ENCODE measurements at regions not wholly inside any gene's neighbourhood (a gene's known extent, or its start where the extent isn't known, plus 50 kb on each side); places are given as distances from the start of the nearest gene placed in this dataset.

- Histone ChIP-seq H3K4me2 (ENCODE audit: low read length) (no peak overlapping the region), H3F3A (ENCODE audit: insufficient read depth, low read length) (no peaks in the 10 kb centered on the region), H3K27ac (ENCODE audit: low read depth, low read length, poor library complexity, severe bottlenecking) (no peak overlapping the region), H3K9me2 (ENCODE audit: low read depth, low read length) (no peaks in the 10 kb centered on the region), H3K4me3 (ENCODE audit: low read depth, low read length, poor library complexity, severe bottlenecking) (no peak overlapping the region), H3K36me3 (ENCODE audit: insufficient read depth, low read length) (no peaks in the 10 kb centered on the region), H3K4me1 (ENCODE audit: insufficient read depth, low read length, severe bottlenecking) (no peaks in the 10 kb centered on the region), H3K9ac (ENCODE audit: low read length) (no peak overlapping the region), H4K20me1 (ENCODE audit: insufficient read depth, low read length) (no peaks in the 10 kb centered on the region), H3K79me2 (ENCODE audit: insufficient read depth, low read length) (no peaks in the 10 kb centered on the region), H3K9me3 (ENCODE audit: low read length) (no peaks in the 10 kb centered on the region), H3K27me3 (ENCODE audit: insufficient read depth, low read length) (no peaks in the 10 kb centered on the region), H2AFZ (ENCODE audit: low read length) (no peak overlapping the region)
- TF ChIP-seq CTCF (IDR thresholded peaks at IDR 0.05; ENCODE audit: low read length) (no peak), EZH2 (IDR thresholded peaks at IDR 0.05; ENCODE audit: borderline replicate concordance, low read length) (no peak)
Measured at GRCh38 chr11:97657852-97658251, 1268.0 kb downstream of the JRKL start.

GRCh38 chr11:97667057-97667456 lies 1277.2 kb downstream of the JRKL start:
- Histone ChIP-seq H3K4me1 (ENCODE audit: insufficient read depth, low read length, severe bottlenecking) (no peaks in the 10 kb centered on the region), H3K79me2 (ENCODE audit: insufficient read depth, low read length) (no peaks in the 10 kb centered on the region)

GRCh38 chr11:97683733-97684132 lies 1293.9 kb downstream of the JRKL start:
- Histone ChIP-seq H4K20me1 (ENCODE audit: insufficient read depth, low read length) (no peaks in the 10 kb centered on the region), H3K9ac (ENCODE audit: low read length) (no peak overlapping the region), H3F3A (ENCODE audit: insufficient read depth, low read length) (no peaks in the 10 kb centered on the region), H3K79me2 (ENCODE audit: insufficient read depth, low read length) (no peaks in the 10 kb centered on the region), H2AFZ (ENCODE audit: low read length) (no peak overlapping the region), H3K9me2 (ENCODE audit: low read depth, low read length) (no peaks in the 10 kb centered on the region), H3K4me3 (ENCODE audit: low read depth, low read length, poor library complexity, severe bottlenecking) (no peak overlapping the region), H3K27me3 (ENCODE audit: insufficient read depth, low read length) (no peaks in the 10 kb centered on the region), H3K4me2 (ENCODE audit: low read length) (no peak overlapping the region), H3K27ac (ENCODE audit: low read depth, low read length, poor library complexity, severe bottlenecking) (no peak overlapping the region), H3K4me1 (ENCODE audit: insufficient read depth, low read length, severe bottlenecking) (no peaks in the 10 kb centered on the region), H3K36me3 (ENCODE audit: insufficient read depth, low read length) (no peaks in the 10 kb centered on the region), H3K9me3 (ENCODE audit: low read length) (no peaks in the 10 kb centered on the region)
- TF ChIP-seq CTCF (IDR thresholded peaks at IDR 0.05; ENCODE audit: low read length) (no peak), EZH2 (IDR thresholded peaks at IDR 0.05; ENCODE audit: borderline replicate concordance, low read length) (no peak)

More at GRCh38 chr11:97667057-97667456, 1277.2 kb downstream of the JRKL start:
- Histone ChIP-seq H3K27me3 (ENCODE audit: insufficient read depth, low read length) (no peaks in the 10 kb centered on the region), H3F3A (ENCODE audit: insufficient read depth, low read length) (no peaks in the 10 kb centered on the region), H3K9me2 (ENCODE audit: low read depth, low read length) (no peaks in the 10 kb centered on the region), H3K4me3 (ENCODE audit: low read depth, low read length, poor library complexity, severe bottlenecking) (no peak overlapping the region), H3K9me3 (ENCODE audit: low read length) (no peaks in the 10 kb centered on the region), H3K9ac (ENCODE audit: low read length) (no peak overlapping the region), H2AFZ (ENCODE audit: low read length) (no peak overlapping the region), H4K20me1 (ENCODE audit: insufficient read depth, low read length) (no peaks in the 10 kb centered on the region), H3K36me3 (ENCODE audit: insufficient read depth, low read length) (no peaks in the 10 kb centered on the region), H3K27ac (ENCODE audit: low read depth, low read length, poor library complexity, severe bottlenecking) (no peak overlapping the region), H3K4me2 (ENCODE audit: low read length) (no peak overlapping the region)
- TF ChIP-seq CTCF (IDR thresholded peaks at IDR 0.05; ENCODE audit: low read length) (no peak), EZH2 (IDR thresholded peaks at IDR 0.05; ENCODE audit: borderline replicate concordance, low read length) (no peak)
